HG02588 (cell line): ENCODE measurements at regions not wholly inside any gene's neighbourhood (a gene's known extent, or its start where the extent isn't known, plus 50 kb on each side); places are given as distances from the start of the nearest gene placed in this dataset.
"Not testable (repeated sequence)": the region's sequence is repeated elsewhere in the genome, so short reads cannot be mapped to it uniquely, and the experiment has no call there.

Source experiments
- ATAC-seq: cut with Tn5 transposase; IDR thresholded peaks from one replicate; pipeline ENCODE4 v1.9.1; 2021; ENCODE audit warnings: mild to moderate bottlenecking, moderate library complexity; ENCODE audit not compliant: unreplicated experiment

DNA sequence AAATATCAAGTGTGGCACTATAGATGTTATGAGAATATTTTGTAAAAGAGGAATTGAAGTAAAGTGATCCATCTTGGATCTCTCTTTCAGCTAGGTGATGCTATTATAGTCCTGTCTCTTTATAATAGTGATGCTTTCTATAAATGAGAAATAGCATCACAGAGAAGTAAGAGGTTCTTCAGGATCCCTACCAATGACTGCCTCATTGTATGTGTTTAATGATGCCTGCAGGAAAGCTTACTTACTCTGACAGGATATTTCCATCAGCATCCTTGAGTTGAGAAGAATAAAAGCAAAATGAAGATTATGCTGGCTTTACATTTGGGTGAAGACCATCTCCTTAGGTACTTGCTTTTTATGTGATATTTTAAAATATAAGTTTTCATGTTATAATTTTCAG is 846.0 kb upstream of the LRFN5 start:
- ATAC-seq: no peak

- no peak for ATAC-seq
Observed at GRCh38 chr14:40758076-40758475, 848.6 kb upstream of the LRFN5 start.

GRCh38 chr14:40757376-40757950 is 849.2 kb upstream of the LRFN5 start:
- no peak for ATAC-seq

- ATAC-seq: no peak
Observed at GRCh38 chr14:40733206-40733605, 873.5 kb upstream of the LRFN5 start.

- no peak for ATAC-seq
Observed at GRCh38 chr14:40727107-40727506, 879.6 kb upstream of the LRFN5 start.

- no peak for ATAC-seq
Observed at GRCh38 chr14:40713387-40713786, 893.3 kb upstream of the LRFN5 start.

- ATAC-seq: no peak
Observed at GRCh38 chr14:40697231-40697630, 909.4 kb upstream of the LRFN5 start.

GRCh38 chr14:40694023-40694422 is 912.7 kb upstream of the LRFN5 start:
- ATAC-seq: no peak

GRCh38 chr14:40691066-40691465 is 915.6 kb upstream of the LRFN5 start:
- no peak for ATAC-seq

DNA sequence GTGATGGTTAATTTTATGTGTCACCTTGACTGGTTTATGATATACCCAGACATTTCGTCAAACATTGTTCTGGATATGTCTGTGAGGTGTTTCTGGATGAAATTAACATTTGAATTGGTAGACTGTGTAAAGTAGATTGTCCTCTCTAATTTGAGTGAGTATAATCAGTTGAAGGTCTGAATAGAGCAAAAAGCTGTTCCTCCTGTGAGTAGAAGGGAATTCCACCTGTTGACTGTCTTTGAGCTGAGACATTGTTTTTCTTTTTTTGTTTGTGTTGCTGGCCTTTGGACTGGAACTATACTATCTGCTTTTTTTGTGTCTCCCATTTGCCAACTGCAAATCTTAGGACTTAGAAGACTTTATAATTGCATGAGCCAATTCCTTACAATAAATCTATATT is 920.9 kb upstream of the LRFN5 start:
- no peak for ATAC-seq

DNA sequence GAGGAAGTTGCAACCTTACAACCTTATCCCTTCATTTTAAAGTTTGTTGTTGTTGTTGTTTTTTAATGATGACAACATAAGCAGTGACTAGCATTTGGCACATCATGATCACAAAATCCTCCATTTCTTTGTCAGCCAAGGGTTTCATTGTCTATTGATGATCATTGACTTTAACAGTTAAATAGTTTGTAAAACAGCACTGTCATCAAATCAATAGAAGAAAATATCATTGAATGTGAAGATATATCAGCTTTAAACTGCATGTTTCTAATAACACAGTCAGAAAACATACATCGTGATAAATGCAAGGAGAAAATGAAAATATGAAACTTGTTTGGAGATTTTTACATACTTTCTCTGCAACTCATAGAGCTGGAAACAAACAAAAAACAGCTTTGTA is 922.3 kb upstream of the LRFN5 start:
- ATAC-seq: no peak

- ATAC-seq: no peak
Observed at GRCh38 chr14:40682131-40682913, 924.4 kb upstream of the LRFN5 start.

- ATAC-seq: no peak
Observed at GRCh38 chr14:40679256-40679655, 927.4 kb upstream of the LRFN5 start.

DNA sequence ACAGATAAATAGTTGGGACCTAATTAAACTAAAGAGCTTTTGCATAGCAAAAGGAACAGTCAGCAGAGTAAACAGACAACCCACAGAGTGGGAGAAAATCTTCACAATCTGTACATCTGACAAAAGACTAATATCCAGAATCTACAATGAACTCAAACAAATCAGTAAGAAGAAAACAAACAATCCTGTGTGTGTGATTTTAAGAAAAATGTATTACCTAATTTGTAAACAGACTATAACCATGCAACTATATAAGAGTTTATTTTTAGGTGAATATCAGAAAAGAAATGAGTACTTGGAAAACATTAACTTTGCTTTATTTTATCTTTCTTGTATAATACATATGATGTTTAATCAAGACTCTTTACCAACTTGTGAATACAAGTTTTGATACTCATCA is 929.5 kb upstream of the LRFN5 start:
- ATAC-seq: not testable (repeated sequence)

DNA sequence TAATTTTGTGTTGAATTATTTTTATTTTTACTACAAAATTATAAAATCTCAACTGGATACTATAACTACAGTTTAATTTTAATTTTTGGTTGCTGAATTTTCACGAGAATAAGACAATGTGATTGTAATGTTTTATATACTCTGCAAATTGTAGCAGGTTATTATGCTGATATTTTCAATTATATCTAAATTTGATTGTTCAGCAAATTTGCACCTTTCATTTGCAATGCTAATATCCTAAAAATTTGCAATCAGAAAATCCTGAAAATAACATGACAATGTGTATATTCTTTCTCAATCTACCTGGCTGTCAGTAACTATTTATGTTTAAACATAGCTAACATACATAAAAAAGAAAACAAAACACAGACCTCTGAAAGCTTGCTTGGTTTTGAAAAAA is 932.2 kb upstream of the LRFN5 start:
- ATAC-seq: no peak

DNA sequence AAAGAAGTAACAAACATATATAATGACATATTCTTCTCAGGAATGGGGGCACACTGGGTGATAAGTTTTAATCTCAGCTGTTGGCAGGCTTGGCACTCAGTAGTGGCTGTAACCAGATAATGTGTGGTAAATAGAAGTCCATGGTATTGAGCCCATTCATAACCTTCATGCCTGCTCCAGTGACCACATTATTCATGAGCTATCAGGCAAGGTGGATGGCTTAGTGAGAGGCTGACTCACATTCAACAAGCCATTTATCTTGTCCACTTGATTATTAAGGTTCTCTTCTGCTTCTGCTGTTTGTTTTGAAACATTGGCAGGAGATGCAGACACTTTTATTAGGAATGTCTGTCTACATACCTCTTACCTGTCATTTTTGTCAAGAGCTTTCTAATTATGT is 950.4 kb upstream of the LRFN5 start:
- ATAC-seq: no peak

- ATAC-seq: no peak
Observed at GRCh38 chr14:40652089-40652691, 954.5 kb upstream of the LRFN5 start.

DNA sequence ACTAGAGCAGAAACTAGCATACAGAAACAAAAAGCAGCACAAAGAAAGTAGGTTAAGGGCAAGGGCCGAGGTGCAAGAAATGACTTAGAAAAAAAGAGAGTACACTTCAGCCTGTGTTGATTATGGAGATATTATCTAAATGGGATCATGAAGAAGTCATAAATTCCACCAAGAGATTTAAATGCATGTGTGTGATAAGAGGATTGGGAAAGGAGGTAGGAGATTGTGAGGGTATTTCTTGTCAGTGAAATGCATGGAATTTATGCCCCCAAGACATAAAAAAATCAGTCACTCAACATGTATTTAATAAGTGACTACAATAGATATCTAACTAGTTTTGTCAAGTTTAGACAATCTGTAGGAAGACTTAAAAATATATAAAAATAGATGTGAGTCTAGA is 976.2 kb upstream of the LRFN5 start:
- no peak for ATAC-seq

DNA sequence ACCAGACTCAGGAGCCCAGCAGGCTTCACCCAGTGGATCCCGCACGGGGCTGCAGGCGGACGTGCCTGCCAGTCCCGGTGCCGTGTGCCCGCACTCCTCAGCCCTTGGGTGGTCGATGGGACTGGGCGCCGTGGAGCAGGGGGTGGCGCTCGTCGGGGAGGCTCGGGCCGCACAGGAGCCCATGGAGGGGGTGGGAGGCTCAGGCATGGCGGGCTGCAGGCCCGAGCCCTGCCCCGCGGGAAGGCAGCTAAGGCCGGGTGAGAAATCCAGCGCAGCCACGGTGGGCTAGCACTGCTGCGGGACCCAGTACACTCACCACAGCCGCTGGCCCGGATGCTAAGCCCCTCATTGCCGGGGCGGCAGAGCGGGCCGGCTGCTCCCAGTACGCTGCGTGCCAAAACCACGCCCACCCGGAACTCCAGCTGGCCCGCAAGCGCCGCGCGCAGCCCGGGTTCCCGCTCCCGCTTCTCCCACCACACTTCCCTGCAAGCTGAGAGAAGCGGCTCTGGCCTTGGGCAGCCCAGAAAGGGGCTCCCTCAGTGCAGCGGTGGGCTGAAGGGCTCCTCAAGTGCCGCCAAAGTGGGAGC is 977.0 kb upstream of the LRFN5 start:
- not testable (repeated sequence) for ATAC-seq

GRCh38 chr14:40629144-40629543 is 977.5 kb upstream of the LRFN5 start:
- ATAC-seq: no peak

GRCh38 chr14:40623643-40624042 is 983.0 kb upstream of the LRFN5 start:
- no peak for ATAC-seq
